Caco-2 (cell line): ENCODE measurements at regions not wholly inside any gene's neighbourhood (a gene's known extent, or its start where the extent isn't known, plus 50 kb on each side); places are given as distances from the start of the nearest gene placed in this dataset.

Experiments used
- BruUV-seq: library from RNA; stranded (reverse); fragments of 400-500 nt; replicated peaks from 2 replicates; lab custom pipeline; 2021; lab: Mats Ljungman, UMichigan
- CTCF ChIA-PET: fragments of 300-600 bp; sonication (Branson Sonifier 250); formaldehyde crosslinking; loops from one replicate; lab custom pipeline; 2022; ENCODE audit warnings: antibody characterized with exemption; lab: Charles Lee
- POLR2A ChIA-PET: fragments of 300-600 bp; sonication (Branson Sonifier 250); formaldehyde crosslinking; loops from one replicate; lab custom pipeline; 2022; ENCODE audit warnings: antibody characterized with exemption; lab: Charles Lee
- DNase-seq, 2 experiments: peaks; one replicate each; pipeline versions ENCODE4 v3.0.0 to v3.0.0-alpha.2; 2020 to 2022
- H3K27me3 ChIP-seq: replicated peaks from 2 replicates; pipeline ENCODE4 v1.6.0; 2011; ENCODE audit warnings: low read length; ENCODE audit not compliant: control insufficient read depth, insufficient read depth
- H3K36me3 ChIP-seq: 2 replicates; pipeline ENCODE4 v1.5.1; 2011; ENCODE audit warnings: low read length; ENCODE audit not compliant: control insufficient read depth, insufficient read depth
- H3K4me1 ChIP-seq: fragments of 250-450 bp; sonication (Bioruptor Pico); 2 replicates; pipeline ENCODE4 v1.5.1; 2020; ENCODE audit warnings: mild to moderate bottlenecking
- H3K4me3 ChIP-seq: 2 replicates; pipeline ENCODE4 v1.5.1; 2011; ENCODE audit warnings: low read depth, mild to moderate bottlenecking, control low read depth, low read length
- H3K9me3 ChIP-seq: fragments of 250-450 bp; sonication (Bioruptor Pico); 2 replicates; pipeline ENCODE4 v1.5.1; 2020; ENCODE audit warnings: mild to moderate bottlenecking, moderate library complexity
- H3K27ac Mint-ChIP-seq: one replicate; pipeline ENCODE4 v1.8.0; 2022; ENCODE audit warnings: mixed read lengths; ENCODE audit not compliant: unreplicated experiment
- H3K27me3 Mint-ChIP-seq: one replicate; pipeline ENCODE4 v1.8.0; 2022; ENCODE audit warnings: mixed read lengths; ENCODE audit not compliant: insufficient read depth, unreplicated experiment
- H3K36me3 Mint-ChIP-seq: one replicate; pipeline ENCODE4 v1.8.0; 2022; ENCODE audit warnings: mild to moderate bottlenecking, mixed read lengths; ENCODE audit not compliant: insufficient read depth, unreplicated experiment
- H3K4me1 Mint-ChIP-seq: one replicate; pipeline ENCODE4 v1.8.0; 2022; ENCODE audit warnings: low read depth, mixed read lengths; ENCODE audit not compliant: unreplicated experiment
- H3K4me3 Mint-ChIP-seq: one replicate; pipeline ENCODE4 v1.8.0; 2022; ENCODE audit warnings: mild to moderate bottlenecking, moderate library complexity, mixed read lengths; ENCODE audit not compliant: unreplicated experiment
- H3K9me3 Mint-ChIP-seq: one replicate; pipeline ENCODE4 v1.8.0; 2022; ENCODE audit warnings: mixed read lengths; ENCODE audit not compliant: unreplicated experiment
- intact Hi-C: fragments of 100-400 bp; cut with micrococcal nuclease; formaldehyde crosslinking; loops from one replicate; pipeline ENCODE4 v1.10.0; 2022; ENCODE audit not compliant: unreplicated experiment
- TF ChIP-seq, protein P1 (sequence below), 2 experiments: fragments of 200-600 bp in 1 of 2; IDR thresholded peaks; 1 replicate in 1 of 2; 2 replicates in 1 of 2; pipeline versions ENCODE4 v1.5.1 to v1.8.0; 2011 to 2022; ENCODE audit warnings: antibody characterized with exemption in 1 of 2, control low read depth in 1 of 2, inconsistent platforms in 1 of 2, low read depth in 1 of 2, low read length in 1 of 2, mild to moderate bottlenecking in 1 of 2, moderate library complexity in 1 of 2; ENCODE audit not compliant: insufficient read depth in 1 of 2, severe bottlenecking in 1 of 2, unreplicated experiment in 1 of 2

DNA sequence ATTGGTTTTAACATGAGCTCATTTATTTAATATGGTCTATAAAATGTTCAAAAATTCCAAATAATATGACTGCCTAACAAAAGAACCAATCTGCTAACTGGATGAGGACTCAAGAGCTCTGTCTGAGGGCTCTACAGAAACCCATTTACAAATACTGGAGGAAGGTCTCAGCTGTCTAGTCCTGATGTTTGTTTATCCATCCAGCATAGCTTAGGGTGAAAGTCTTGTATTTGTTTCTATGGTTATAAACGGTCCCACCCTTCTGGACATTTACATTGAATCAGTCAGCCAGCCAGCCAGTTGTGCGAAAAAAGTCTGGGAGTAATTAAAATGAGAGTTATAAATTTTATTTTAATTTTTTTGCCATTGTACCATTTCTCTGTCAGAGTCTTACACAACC, 220.7 kb downstream of the BMP4 start:
- Mint-ChIP-seq H3K4me1 (no peaks in the 10 kb centered on the region), H3K27ac (no peak overlapping the region), H3K36me3 (peaks cover 8% of the 10 kb centered on the region), H3K9me3 (no peaks in the 10 kb centered on the region), H3K4me3 (no peak overlapping the region), H3K27me3 (no peaks in the 10 kb centered on the region)
- H3K36me3 ChIP-seq, result no peaks in the 10 kb centered on the region
- H3K9me3 ChIP-seq, result no peaks in the 10 kb centered on the region
- no peaks in the 10 kb centered on the region for H3K4me1 ChIP-seq
- TF ChIP-seq, protein P1, sequence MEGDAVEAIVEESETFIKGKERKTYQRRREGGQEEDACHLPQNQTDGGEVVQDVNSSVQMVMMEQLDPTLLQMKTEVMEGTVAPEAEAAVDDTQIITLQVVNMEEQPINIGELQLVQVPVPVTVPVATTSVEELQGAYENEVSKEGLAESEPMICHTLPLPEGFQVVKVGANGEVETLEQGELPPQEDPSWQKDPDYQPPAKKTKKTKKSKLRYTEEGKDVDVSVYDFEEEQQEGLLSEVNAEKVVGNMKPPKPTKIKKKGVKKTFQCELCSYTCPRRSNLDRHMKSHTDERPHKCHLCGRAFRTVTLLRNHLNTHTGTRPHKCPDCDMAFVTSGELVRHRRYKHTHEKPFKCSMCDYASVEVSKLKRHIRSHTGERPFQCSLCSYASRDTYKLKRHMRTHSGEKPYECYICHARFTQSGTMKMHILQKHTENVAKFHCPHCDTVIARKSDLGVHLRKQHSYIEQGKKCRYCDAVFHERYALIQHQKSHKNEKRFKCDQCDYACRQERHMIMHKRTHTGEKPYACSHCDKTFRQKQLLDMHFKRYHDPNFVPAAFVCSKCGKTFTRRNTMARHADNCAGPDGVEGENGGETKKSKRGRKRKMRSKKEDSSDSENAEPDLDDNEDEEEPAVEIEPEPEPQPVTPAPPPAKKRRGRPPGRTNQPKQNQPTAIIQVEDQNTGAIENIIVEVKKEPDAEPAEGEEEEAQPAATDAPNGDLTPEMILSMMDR (IDR thresholded peaks at IDR 0.05; ENCODE audit: insufficient read depth in 1 of 2, low read depth in 1 of 2, low read length in 1 of 2, severe bottlenecking in 1 of 2, unreplicated experiment in 1 of 2), result no peak
- POLR2A ChIA-PET, result no interaction called here
- intact Hi-C loops, result no loop called here
- H3K27me3 ChIP-seq, result no peaks in the 10 kb centered on the region
- no peak overlapping the region for H3K4me3 ChIP-seq
- CTCF ChIA-PET, result no interaction called here
- DNase-seq, result no peak
- no TSS peak for BruUV-seq

GRCh38 chr14:53723221-53723620, 233.4 kb downstream of the BMP4 start:
- DNase-seq, result no peak
- intact Hi-C loops, result no loop called here
- Histone ChIP-seq H3K27me3 (no peaks in the 10 kb centered on the region), H3K4me3 (no peak overlapping the region), H3K36me3 (no peaks in the 10 kb centered on the region), H3K9me3 (no peaks in the 10 kb centered on the region), H3K4me1 (no peaks in the 10 kb centered on the region)
- BruUV-seq, result no TSS peak
- H3K9me3 Mint-ChIP-seq, result no peaks in the 10 kb centered on the region
- H3K36me3 Mint-ChIP-seq, result peaks cover 16% of the 10 kb centered on the region
- TF ChIP-seq, protein P1 (IDR thresholded peaks at IDR 0.05; ENCODE audit: insufficient read depth in 1 of 2, low read depth in 1 of 2, low read length in 1 of 2, severe bottlenecking in 1 of 2, unreplicated experiment in 1 of 2), result no peak
- H3K4me1 Mint-ChIP-seq, result no peaks in the 10 kb centered on the region
- CTCF ChIA-PET, result no interaction called here
- POLR2A ChIA-PET, result no interaction called here
- H3K27me3 Mint-ChIP-seq, result no peaks in the 10 kb centered on the region
- no peak overlapping the region for H3K27ac Mint-ChIP-seq
- H3K4me3 Mint-ChIP-seq, result no peak overlapping the region

DNA sequence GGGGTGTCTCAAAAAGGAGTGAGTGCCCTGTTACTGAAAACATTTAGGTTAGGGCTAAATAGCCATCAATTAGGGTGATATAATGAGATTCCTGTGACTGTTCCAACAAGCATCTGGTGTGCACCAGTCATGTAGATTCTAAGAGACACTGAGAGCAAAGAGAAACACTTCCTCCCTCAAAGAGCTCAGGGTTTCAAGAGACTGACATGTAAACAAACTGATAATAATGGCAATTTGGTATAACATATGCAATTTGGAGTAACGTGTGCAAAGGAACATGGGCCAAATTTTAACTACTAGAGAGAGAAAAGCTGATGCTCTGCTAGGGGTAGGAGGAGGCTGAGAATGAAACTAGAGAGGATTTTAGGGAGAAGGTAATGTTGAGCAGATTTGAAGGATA, 237.1 kb downstream of the BMP4 start:
- no peak overlapping the region for H3K27ac Mint-ChIP-seq
- POLR2A ChIA-PET, result no interaction called here
- intact Hi-C loops, result no loop called here
- Histone ChIP-seq H3K4me1 (no peaks in the 10 kb centered on the region), H3K36me3 (no peaks in the 10 kb centered on the region), H3K4me3 (no peak overlapping the region), H3K27me3 (no peaks in the 10 kb centered on the region), H3K9me3 (no peaks in the 10 kb centered on the region)
- DNase-seq, result no peak
- no TSS peak for BruUV-seq
- TF ChIP-seq, protein P1 (IDR thresholded peaks at IDR 0.05; ENCODE audit: insufficient read depth in 1 of 2, low read depth in 1 of 2, low read length in 1 of 2, severe bottlenecking in 1 of 2, unreplicated experiment in 1 of 2), result no peak
- no peaks in the 10 kb centered on the region for H3K27me3 Mint-ChIP-seq
- no peaks in the 10 kb centered on the region for H3K9me3 Mint-ChIP-seq
- H3K4me1 Mint-ChIP-seq, result no peaks in the 10 kb centered on the region
- H3K4me3 Mint-ChIP-seq, result no peak overlapping the region
- CTCF ChIA-PET, result no interaction called here
- peaks cover 27% of the 10 kb centered on the region for H3K36me3 Mint-ChIP-seq
